ENCODE measurements at regions not wholly inside any gene's neighbourhood (a gene's known extent, or its start where the extent isn't known, plus 50 kb on each side); places are given as distances from the start of the nearest gene placed in this dataset.

DNA sequence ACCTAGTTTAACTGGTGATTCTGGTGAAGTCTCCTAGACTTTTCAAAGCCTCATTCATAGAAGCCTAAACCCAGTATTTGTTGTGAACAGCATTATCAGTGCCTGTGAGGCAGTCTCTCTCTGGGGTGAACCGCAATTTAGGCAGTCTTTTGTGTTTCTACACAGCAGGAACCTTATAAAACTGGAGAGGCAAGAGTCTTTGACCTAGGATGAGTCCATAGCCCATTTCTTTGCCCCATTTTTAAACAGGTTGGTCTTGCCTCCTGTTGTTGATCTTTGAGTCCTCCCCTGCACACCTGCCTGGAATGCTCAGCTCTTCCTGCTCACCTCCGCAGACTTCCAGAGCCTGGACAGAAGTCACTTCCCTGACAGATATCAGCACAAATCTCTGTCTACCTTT is 51.2 kb upstream of the NRP1 start:
- Histone ChIP-seq H3K4me3 (no peak overlapping the region), H3K9me2 (ENCODE audit: insufficient read depth) (no peaks in the 10 kb centered on the region), H3K27me3 (replicated peaks; ENCODE audit: insufficient read depth) (no peaks in the 10 kb centered on the region), H3K4me1 (ENCODE audit: insufficient read depth) (peaks cover 29% of the 10 kb centered on the region), H4K20me1 (ENCODE audit: insufficient read depth) (no peaks in the 10 kb centered on the region), H3K27ac (no peak overlapping the region), H3K9ac (no peak overlapping the region), H3K4me2 (ENCODE audit: unreplicated experiment) (no peak overlapping the region), H3F3A (ENCODE audit: insufficient read depth) (peaks cover 26% of the 10 kb centered on the region), H3K36me3 (ENCODE audit: low read depth) (no peaks in the 10 kb centered on the region), H2AFZ (no peak overlapping the region), H3K9me3 (ENCODE audit: low read depth) (no peaks in the 10 kb centered on the region), H3K79me2 (ENCODE audit: insufficient read depth) (no peaks in the 10 kb centered on the region)
- no peak for DNase-seq
- 98 to 100% methylated on average over 2 of the region's 2 CpGs for WGBS, 2 experiments (ENCODE audit: low coverage in 1 of 2, low lambda C conversion rate in 2 of 2, missing lambda C conversion rate in 2 of 2)
- in situ Hi-C loops (cut with MboI), result no loop called here
- no peak for TF ChIP-seq EZH2 (IDR thresholded peaks at IDR 0.05; ENCODE audit: insufficient read depth, poor library complexity, severe bottlenecking)

DNA sequence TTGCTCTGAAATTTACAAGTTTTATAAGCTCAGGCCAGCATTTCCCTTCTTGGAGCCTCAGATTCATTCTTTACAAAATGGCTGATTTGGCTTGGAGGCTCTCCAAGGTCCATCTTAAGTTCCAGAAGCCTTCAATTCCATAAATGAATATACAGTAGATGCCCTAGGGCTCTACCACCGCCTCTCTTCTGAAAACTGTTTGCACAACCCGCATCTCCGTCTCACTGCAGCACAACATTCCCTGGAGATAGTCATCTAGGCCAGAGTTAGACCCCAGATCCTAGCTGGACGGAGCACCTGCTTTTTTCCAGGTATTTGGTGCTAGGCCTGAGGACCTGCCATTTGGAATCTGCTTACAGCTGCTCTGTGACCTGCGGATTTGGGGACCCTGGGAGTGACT is 50.5 kb upstream of the NRP1 start:
- WGBS, 2 experiments (ENCODE audit: low coverage in 1 of 2, low lambda C conversion rate in 2 of 2, missing lambda C conversion rate in 2 of 2), result 93 to 97% methylated on average over 5 of the region's 5 CpGs
- no peaks in the 10 kb centered on the region for H3K27me3 ChIP-seq (replicated peaks; ENCODE audit: insufficient read depth)
- no peaks in the 10 kb centered on the region for H3K36me3 ChIP-seq (ENCODE audit: low read depth)
- H3K79me2 ChIP-seq (ENCODE audit: insufficient read depth), result no peaks in the 10 kb centered on the region
- TF ChIP-seq EZH2 (IDR thresholded peaks at IDR 0.05; ENCODE audit: insufficient read depth, poor library complexity, severe bottlenecking), result no peak
- TF ChIP-seq EZH2phosphoT487 (IDR thresholded peaks at IDR 0.05; ENCODE audit: insufficient read depth, low read depth), result no peak
- no peaks in the 10 kb centered on the region for H4K20me1 ChIP-seq (ENCODE audit: insufficient read depth)
- H3K27ac ChIP-seq, result no peak overlapping the region
- peaks cover 32% of the 10 kb centered on the region for H3F3A ChIP-seq (ENCODE audit: insufficient read depth)
- no peak overlapping the region for H2AFZ ChIP-seq
- no peak overlapping the region for H3K9ac ChIP-seq
- H3K4me1 ChIP-seq (ENCODE audit: insufficient read depth), result peaks cover 32% of the 10 kb centered on the region
- in situ Hi-C loops (cut with MboI), result no loop called here
- no peak overlapping the region for H3K4me3 ChIP-seq
- no peak overlapping the region for H3K4me2 ChIP-seq (ENCODE audit: unreplicated experiment)
- no peaks in the 10 kb centered on the region for H3K9me3 ChIP-seq (ENCODE audit: low read depth)
- H3K9me2 ChIP-seq (ENCODE audit: insufficient read depth), result no peaks in the 10 kb centered on the region
- DNase-seq, result no peak
